ENCODE measurements at regions not wholly inside any gene's neighbourhood (a gene's known extent, or its start where the extent isn't known, plus 50 kb on each side); places are given as distances from the start of the nearest gene placed in this dataset.
A peak's percentile ranks its signal among the peaks of the same experiment; 100 is the strongest.

GRCh38 chr21:28826569-28826968 lies 166.1 kb downstream of the LTN1 start:
- DNase-seq = no peak

- no peak for DNase-seq
Measured at GRCh38 chr21:28826021-28826420, 166.7 kb downstream of the LTN1 start.

- no peak for DNase-seq
Measured at GRCh38 chr21:28823429-28823828, 169.2 kb downstream of the LTN1 start.

- DNase-seq = no peak
Measured at GRCh38 chr21:28822486-28823335, 170.0 kb downstream of the LTN1 start.

GRCh38 chr21:28822123-28822399 lies 170.6 kb downstream of the LTN1 start:
- no peak for DNase-seq

- DNase-seq = no peak
Measured at GRCh38 chr21:28821276-28822122, 171.2 kb downstream of the LTN1 start.

DNA sequence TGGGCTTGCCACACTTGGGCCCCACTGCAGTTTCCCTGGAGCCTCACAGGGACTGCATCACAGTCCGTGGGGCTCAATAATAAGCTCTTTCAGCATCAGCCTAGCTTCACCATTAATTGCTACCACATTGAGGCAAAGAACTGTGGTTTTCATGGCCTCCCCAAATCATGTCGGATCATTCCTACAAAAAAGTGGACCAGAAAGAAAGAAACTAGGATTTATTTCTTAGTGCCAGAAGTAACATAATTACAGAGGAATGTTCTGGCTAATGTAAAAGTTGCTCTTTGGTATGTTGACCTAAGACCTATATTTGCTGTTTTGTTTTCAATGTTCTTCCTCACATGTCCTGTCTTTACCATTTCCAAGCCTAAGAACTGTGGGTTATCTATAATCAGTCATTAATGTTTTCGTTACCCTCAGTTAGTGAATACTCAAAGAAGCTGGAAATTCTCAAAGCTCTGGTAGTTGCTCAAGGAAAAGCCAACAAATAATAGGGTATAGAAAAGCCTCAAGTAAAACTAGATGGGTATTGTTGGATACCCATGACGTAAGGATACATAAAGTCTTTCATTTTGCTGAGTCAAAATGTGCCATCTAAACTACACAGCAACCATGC lies 173.9 kb downstream of the LTN1 start:
- no peak for DNase-seq

- no peak for DNase-seq
Measured at GRCh38 chr21:28817871-28818270, 174.8 kb downstream of the LTN1 start.

DNA sequence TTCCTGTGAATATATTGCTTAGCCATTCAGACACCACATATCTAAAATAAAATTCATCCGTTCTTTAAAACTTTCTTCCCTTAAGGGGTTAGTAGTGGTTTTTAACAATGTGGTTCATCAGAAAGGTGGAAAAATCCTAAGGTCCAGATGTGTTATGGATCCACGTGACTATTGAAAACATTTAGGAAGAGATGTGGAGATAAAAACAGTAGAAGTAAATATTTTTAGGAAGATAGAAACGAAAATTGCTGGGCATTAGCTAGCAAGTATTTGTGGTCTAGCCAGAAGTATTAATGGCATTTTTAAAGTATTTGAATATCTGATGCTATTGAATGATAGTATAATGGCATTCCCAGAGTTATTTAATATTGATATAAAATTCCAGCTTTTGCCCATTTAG lies 180.8 kb downstream of the LTN1 start:
- no peak for DNase-seq

GRCh38 chr21:28810826-28811524 lies 181.7 kb downstream of the LTN1 start:
- DNase-seq = no peak

DNA sequence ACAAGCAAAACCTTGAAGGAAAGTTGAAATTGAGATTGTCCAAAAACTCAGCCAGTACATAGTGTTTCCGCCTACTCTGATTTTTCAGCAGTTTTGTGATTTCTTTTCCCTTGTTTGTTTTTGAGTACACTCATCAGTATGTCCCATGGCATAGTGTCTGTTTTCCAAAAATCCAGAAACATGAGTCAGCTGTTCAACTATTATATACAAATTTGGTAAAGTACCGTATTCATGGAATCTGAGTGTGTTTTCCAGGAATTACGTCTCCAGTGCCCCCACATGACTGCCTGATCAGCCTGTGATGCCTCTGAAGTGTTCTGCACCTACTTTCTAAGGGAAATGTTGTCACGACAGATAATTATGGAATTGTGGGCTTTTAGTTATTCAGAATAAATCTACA lies 186.8 kb downstream of the LTN1 start:
- no peak for DNase-seq

- no peak for DNase-seq
Measured at GRCh38 chr21:28804089-28804670, 188.5 kb downstream of the LTN1 start.

- DNase-seq = no peak
Measured at GRCh38 chr21:28801906-28802305, 190.8 kb downstream of the LTN1 start.

GRCh38 chr21:28799926-28800325 lies 192.8 kb downstream of the LTN1 start:
- DNase-seq = no peak

- no peak for DNase-seq
Measured at GRCh38 chr21:28798798-28799197, 193.9 kb downstream of the LTN1 start.

GRCh38 chr21:28795251-28795650 lies 197.4 kb downstream of the LTN1 start:
- DNase-seq = no peak

- no peak for DNase-seq
Measured at GRCh38 chr21:28794371-28794851, 198.3 kb downstream of the LTN1 start.

DNA sequence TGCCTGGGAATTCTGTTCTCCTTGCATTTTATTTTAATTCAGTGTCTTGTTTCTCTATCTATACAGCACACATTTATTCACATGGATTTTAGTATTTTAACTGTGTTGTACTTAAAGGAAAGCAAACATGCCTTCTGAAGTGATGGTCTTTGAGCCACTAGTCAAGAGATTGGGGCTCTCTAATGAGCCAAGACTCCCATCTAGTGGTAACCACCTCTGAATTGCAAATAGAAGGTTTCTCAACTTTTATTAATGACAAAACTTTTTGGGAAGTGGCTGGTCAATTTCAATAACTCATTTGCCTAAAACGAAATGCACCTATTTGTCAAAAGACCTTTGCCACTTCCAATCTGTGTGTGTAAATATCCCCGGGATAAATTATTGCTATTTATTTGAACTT lies 199.6 kb downstream of the LTN1 start:
- DNase-seq = no peak

GRCh38 chr21:28791595-28792282 lies 200.9 kb downstream of the LTN1 start:
- peak; percentile 32 for DNase-seq

DNA sequence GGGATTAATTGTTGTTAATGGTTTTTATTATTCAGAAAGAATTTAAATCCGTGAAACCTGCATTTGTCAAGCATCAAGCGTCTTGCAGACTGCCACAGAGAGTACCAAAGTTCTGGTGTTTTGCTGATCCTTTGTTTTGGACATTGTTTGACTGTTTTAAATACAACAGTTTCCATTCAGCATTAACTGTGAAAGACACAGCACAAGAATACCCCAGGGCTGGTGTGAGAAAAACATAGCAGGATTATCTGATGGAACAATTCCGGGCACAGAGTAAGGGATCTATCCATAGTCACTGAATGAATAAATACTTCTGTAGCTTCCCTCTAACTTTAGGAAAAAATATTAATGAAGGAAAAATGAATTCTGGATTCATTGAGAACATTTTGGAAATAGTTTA lies 202.3 kb downstream of the LTN1 start:
- no peak for DNase-seq

DNA sequence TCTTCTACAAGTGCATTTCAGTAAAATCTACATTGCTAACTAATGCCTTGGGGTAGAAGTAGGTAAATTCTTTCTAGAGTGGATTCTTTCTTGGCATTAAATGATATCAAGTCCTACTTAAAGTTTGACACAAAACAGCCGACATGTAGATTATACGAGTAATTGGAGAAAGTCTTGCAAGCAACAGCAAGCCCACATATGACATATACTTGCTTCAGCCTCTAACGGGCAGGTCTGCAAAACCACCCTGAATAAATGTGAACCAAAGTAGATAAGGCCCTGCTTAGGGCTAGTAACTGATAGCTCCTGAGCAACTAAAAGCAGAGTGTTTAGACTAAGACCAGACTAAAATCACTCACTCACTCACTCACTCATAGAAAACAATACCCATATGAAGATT lies 203.2 kb downstream of the LTN1 start:
- DNase-seq = no peak

DNA sequence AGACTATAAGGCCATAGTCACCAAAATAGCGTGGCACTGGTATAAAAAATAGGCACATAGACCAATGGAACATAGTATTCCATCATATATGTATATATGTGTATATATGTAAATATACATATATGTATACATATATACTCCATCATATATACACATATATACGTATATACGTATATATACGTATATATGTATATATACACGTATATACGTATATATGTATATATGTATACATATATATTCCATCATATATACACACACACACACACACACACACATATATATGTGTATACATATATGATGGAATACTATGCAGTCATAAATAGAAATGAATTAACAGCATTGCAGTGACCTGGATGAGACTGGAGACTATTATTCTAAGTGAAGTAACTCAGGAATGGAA lies 204.6 kb downstream of the LTN1 start:
- DNase-seq = no peak

All from stimulated activated CD8-positive, alpha-beta memory T cell treated with anti-CD3 and anti-CD28 coated beads, Interleukin-4, amount 100 ng/mL, for 48 hours (primary cell).